ENCODE measurements at regions not wholly inside any gene's neighbourhood (a gene's known extent, or its start where the extent isn't known, plus 50 kb on each side); places are given as distances from the start of the nearest gene placed in this dataset.

GRCh38 chr18:38971881-38972280 is 1406.3 kb upstream of the CELF4 start:
- Histone ChIP-seq H3K36me3 (ENCODE audit: insufficient read depth, low read length) (no peaks in the 10 kb centered on the region), H3K27ac (ENCODE audit: low read depth, low read length) (no peak overlapping the region), H3K27me3 (ENCODE audit: insufficient read depth, low read length) (no peaks in the 10 kb centered on the region), H3K79me2 (ENCODE audit: insufficient read depth, low read length) (no peaks in the 10 kb centered on the region), H3K9ac (ENCODE audit: low read length) (no peak overlapping the region), H3K4me1 (ENCODE audit: insufficient read depth, low read length) (no peaks in the 10 kb centered on the region), H4K20me1 (ENCODE audit: insufficient read depth, low read length) (no peaks in the 10 kb centered on the region), H3K4me2 (ENCODE audit: low read length) (no peak overlapping the region), H3K9me3 (ENCODE audit: insufficient read depth, low read depth, low read length) (no peaks in the 10 kb centered on the region), H2AFZ (ENCODE audit: low read depth, low read length) (no peak overlapping the region), H3K4me3 (ENCODE audit: insufficient read depth, low read depth, low read length) (no peak overlapping the region)
- TF ChIP-seq EZH2 (IDR thresholded peaks at IDR 0.05; ENCODE audit: insufficient read depth, low read length) = no peak
- TF ChIP-seq, protein P1, sequence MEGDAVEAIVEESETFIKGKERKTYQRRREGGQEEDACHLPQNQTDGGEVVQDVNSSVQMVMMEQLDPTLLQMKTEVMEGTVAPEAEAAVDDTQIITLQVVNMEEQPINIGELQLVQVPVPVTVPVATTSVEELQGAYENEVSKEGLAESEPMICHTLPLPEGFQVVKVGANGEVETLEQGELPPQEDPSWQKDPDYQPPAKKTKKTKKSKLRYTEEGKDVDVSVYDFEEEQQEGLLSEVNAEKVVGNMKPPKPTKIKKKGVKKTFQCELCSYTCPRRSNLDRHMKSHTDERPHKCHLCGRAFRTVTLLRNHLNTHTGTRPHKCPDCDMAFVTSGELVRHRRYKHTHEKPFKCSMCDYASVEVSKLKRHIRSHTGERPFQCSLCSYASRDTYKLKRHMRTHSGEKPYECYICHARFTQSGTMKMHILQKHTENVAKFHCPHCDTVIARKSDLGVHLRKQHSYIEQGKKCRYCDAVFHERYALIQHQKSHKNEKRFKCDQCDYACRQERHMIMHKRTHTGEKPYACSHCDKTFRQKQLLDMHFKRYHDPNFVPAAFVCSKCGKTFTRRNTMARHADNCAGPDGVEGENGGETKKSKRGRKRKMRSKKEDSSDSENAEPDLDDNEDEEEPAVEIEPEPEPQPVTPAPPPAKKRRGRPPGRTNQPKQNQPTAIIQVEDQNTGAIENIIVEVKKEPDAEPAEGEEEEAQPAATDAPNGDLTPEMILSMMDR (IDR thresholded peaks at IDR 0.05; ENCODE audit: insufficient read depth, low read depth, low read length) = no peak
- H3K4me3 Mint-ChIP-seq (ENCODE audit: unreplicated experiment) = no peak overlapping the region
- peaks cover 19% of the 10 kb centered on the region for H3K4me1 Mint-ChIP-seq (ENCODE audit: low read depth, unreplicated experiment)
- H3K27ac Mint-ChIP-seq (ENCODE audit: unreplicated experiment) = no peak overlapping the region
- DNase-seq (ENCODE audit: low read depth) (no peak), FAIRE-seq (no peak)
- no peaks in the 10 kb centered on the region for H3K36me3 Mint-ChIP-seq (ENCODE audit: low read depth, unreplicated experiment)
- H3K27me3 Mint-ChIP-seq (ENCODE audit: low read depth, unreplicated experiment) = no peaks in the 10 kb centered on the region
- H3K9me3 Mint-ChIP-seq (ENCODE audit: unreplicated experiment) = no peaks in the 10 kb centered on the region

GRCh38 chr18:38966841-38967240 is 1401.2 kb upstream of the CELF4 start:
- Histone ChIP-seq H3K36me3 (ENCODE audit: insufficient read depth, low read length) (no peaks in the 10 kb centered on the region), H3K4me2 (ENCODE audit: low read length) (no peak overlapping the region), H3K4me1 (ENCODE audit: insufficient read depth, low read length) (no peaks in the 10 kb centered on the region), H3K79me2 (ENCODE audit: insufficient read depth, low read length) (no peaks in the 10 kb centered on the region), H3K27me3 (ENCODE audit: insufficient read depth, low read length) (no peaks in the 10 kb centered on the region), H4K20me1 (ENCODE audit: insufficient read depth, low read length) (no peaks in the 10 kb centered on the region), H2AFZ (ENCODE audit: low read depth, low read length) (no peak overlapping the region), H3K27ac (ENCODE audit: low read depth, low read length) (no peak overlapping the region), H3K4me3 (ENCODE audit: insufficient read depth, low read depth, low read length) (no peak overlapping the region), H3K9me3 (ENCODE audit: insufficient read depth, low read depth, low read length) (no peaks in the 10 kb centered on the region), H3K9ac (ENCODE audit: low read length) (no peak overlapping the region)
- DNase-seq (ENCODE audit: low read depth) (no peak), FAIRE-seq (no peak)
- no peak for TF ChIP-seq EZH2 (IDR thresholded peaks at IDR 0.05; ENCODE audit: insufficient read depth, low read length)
- TF ChIP-seq, protein P1 (IDR thresholded peaks at IDR 0.05; ENCODE audit: insufficient read depth, low read depth, low read length) = no peak
- Mint-ChIP-seq H3K27me3 (ENCODE audit: low read depth, unreplicated experiment) (no peaks in the 10 kb centered on the region), H3K27ac (ENCODE audit: unreplicated experiment) (no peak overlapping the region), H3K4me3 (ENCODE audit: unreplicated experiment) (no peak overlapping the region), H3K4me1 (ENCODE audit: low read depth, unreplicated experiment) (peaks cover 12% of the 10 kb centered on the region), H3K9me3 (ENCODE audit: unreplicated experiment) (no peaks in the 10 kb centered on the region), H3K36me3 (ENCODE audit: low read depth, unreplicated experiment) (no peaks in the 10 kb centered on the region)

GRCh38 chr18:38963943-38964660 is 1398.5 kb upstream of the CELF4 start:
- Histone ChIP-seq H3K4me2 (ENCODE audit: low read length) (no peak overlapping the region), H4K20me1 (ENCODE audit: insufficient read depth, low read length) (no peaks in the 10 kb centered on the region), H3K27me3 (ENCODE audit: insufficient read depth, low read length) (no peaks in the 10 kb centered on the region), H3K79me2 (ENCODE audit: insufficient read depth, low read length) (no peaks in the 10 kb centered on the region), H3K36me3 (ENCODE audit: insufficient read depth, low read length) (no peaks in the 10 kb centered on the region), H3K9ac (ENCODE audit: low read length) (no peak overlapping the region), H3K4me1 (ENCODE audit: insufficient read depth, low read length) (no peaks in the 10 kb centered on the region), H3K4me3 (ENCODE audit: insufficient read depth, low read depth, low read length) (no peak overlapping the region), H2AFZ (ENCODE audit: low read depth, low read length) (no peak overlapping the region), H3K9me3 (ENCODE audit: insufficient read depth, low read depth, low read length) (no peaks in the 10 kb centered on the region), H3K27ac (ENCODE audit: low read depth, low read length) (no peak overlapping the region)
- TF ChIP-seq, protein P1 (IDR thresholded peaks at IDR 0.05; ENCODE audit: insufficient read depth, low read depth, low read length) = no peak
- no peak for TF ChIP-seq EZH2 (IDR thresholded peaks at IDR 0.05; ENCODE audit: insufficient read depth, low read length)
- no peak for DNase-seq (ENCODE audit: low read depth)
- H3K27me3 Mint-ChIP-seq (ENCODE audit: low read depth, unreplicated experiment) = no peaks in the 10 kb centered on the region
- peaks cover 17% of the 10 kb centered on the region for H3K4me1 Mint-ChIP-seq (ENCODE audit: low read depth, unreplicated experiment)
- no peak overlapping the region for H3K27ac Mint-ChIP-seq (ENCODE audit: unreplicated experiment)
- FAIRE-seq = no peak
- H3K4me3 Mint-ChIP-seq (ENCODE audit: unreplicated experiment) = no peak overlapping the region
- H3K9me3 Mint-ChIP-seq (ENCODE audit: unreplicated experiment) = no peaks in the 10 kb centered on the region
- no peaks in the 10 kb centered on the region for H3K36me3 Mint-ChIP-seq (ENCODE audit: low read depth, unreplicated experiment)
